ENCODE measurements at regions not wholly inside any gene's neighbourhood (a gene's known extent, or its start where the extent isn't known, plus 50 kb on each side); places are given as distances from the start of the nearest gene placed in this dataset.

DNA sequence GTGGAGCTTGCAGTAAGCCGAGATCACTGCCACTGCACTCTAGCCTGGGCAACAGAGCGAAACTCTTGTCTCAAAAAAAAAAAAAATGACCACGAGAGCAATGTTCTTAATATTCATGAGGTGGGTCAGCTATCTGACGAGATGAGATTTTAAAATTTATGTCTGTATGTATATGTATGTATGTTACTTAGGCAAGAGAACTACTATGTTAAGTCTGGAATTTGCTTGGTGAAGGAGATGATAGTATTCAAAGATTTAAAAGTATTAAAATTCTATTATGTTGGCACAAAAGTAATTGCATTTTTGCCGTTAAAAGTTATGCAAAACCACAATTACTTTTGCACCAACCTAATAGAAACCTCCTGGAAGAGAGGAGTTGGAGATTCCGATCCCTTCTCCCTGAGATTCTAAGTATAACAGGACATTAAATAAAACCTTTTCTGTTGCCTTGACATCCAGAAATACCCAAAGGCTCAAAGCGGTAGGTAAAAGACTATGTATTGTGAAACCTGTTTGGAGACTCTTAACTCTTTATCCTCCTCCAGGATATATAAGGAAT, 114.3 kb upstream of the TNS3 start:
- Histone ChIP-seq H2AFZ (ENCODE audit: low read depth, low read length) (no peak overlapping the region), H4K20me1 (ENCODE audit: insufficient read depth, low read length) (no peaks in the 10 kb centered on the region), H3K9ac (ENCODE audit: low read length) (no peak overlapping the region), H3K4me2 (ENCODE audit: low read length) (no peak overlapping the region), H3K27ac (ENCODE audit: low read length) (no peak overlapping the region), H3K79me2 (ENCODE audit: low read length) (no peaks in the 10 kb centered on the region), H3K9me3 (ENCODE audit: insufficient read depth, low read length) (no peaks in the 10 kb centered on the region), H3K36me3 (replicated peaks; ENCODE audit: low read depth, low read length) (no peaks in the 10 kb centered on the region), H3K4me3 (ENCODE audit: low read length) (no peak overlapping the region), H3K27me3 (ENCODE audit: low read depth, low read length) (peaks cover 7% of the 10 kb centered on the region; the same call in 1 of the 2 replicates), H3K4me1 (ENCODE audit: low read length) (no peaks in the 10 kb centered on the region)
- TF ChIP-seq EZH2phosphoT487 (IDR thresholded peaks at IDR 0.05; ENCODE audit: low read depth): no peak
- TF ChIP-seq, protein P1, sequence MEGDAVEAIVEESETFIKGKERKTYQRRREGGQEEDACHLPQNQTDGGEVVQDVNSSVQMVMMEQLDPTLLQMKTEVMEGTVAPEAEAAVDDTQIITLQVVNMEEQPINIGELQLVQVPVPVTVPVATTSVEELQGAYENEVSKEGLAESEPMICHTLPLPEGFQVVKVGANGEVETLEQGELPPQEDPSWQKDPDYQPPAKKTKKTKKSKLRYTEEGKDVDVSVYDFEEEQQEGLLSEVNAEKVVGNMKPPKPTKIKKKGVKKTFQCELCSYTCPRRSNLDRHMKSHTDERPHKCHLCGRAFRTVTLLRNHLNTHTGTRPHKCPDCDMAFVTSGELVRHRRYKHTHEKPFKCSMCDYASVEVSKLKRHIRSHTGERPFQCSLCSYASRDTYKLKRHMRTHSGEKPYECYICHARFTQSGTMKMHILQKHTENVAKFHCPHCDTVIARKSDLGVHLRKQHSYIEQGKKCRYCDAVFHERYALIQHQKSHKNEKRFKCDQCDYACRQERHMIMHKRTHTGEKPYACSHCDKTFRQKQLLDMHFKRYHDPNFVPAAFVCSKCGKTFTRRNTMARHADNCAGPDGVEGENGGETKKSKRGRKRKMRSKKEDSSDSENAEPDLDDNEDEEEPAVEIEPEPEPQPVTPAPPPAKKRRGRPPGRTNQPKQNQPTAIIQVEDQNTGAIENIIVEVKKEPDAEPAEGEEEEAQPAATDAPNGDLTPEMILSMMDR (IDR thresholded peaks at IDR 0.05; ENCODE audit: low read depth, low read length): no peak

DNA sequence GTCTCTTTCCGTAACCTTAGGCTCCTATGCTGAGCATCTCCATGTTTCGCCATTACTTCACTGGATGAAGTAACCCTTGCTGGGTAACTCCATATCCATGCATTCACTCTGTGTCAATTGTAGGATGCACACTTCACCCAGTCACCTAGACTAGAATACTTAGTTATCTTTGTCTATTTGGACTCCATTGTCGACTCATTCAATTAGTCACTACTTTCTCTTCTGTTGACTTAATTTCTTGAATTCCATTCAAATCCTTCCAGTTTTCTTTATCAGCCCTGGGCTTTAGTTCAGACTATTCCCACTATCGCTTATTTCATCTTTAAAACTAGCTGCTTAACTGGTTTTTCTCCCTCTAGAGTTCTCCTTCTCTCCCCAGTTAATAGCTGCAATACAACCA, 111.3 kb upstream of the TNS3 start:
- no peak for TF ChIP-seq EZH2phosphoT487 (IDR thresholded peaks at IDR 0.05; ENCODE audit: low read depth)
- TF ChIP-seq, protein P1 (IDR thresholded peaks at IDR 0.05; ENCODE audit: low read depth, low read length): no peak
- no peak overlapping the region for H3K4me2 ChIP-seq (ENCODE audit: low read length)
- no peaks in the 10 kb centered on the region for H3K36me3 ChIP-seq (replicated peaks; ENCODE audit: low read depth, low read length)
- no peak overlapping the region for H3K27ac ChIP-seq (ENCODE audit: low read length)
- no peak overlapping the region for H3K9ac ChIP-seq (ENCODE audit: low read length)
- H3K27me3 ChIP-seq (ENCODE audit: low read depth, low read length): peaks cover 3% of the 10 kb centered on the region; the same call in 1 of the 2 replicates
- no peaks in the 10 kb centered on the region for H4K20me1 ChIP-seq (ENCODE audit: insufficient read depth, low read length)
- H3K79me2 ChIP-seq (ENCODE audit: low read length): no peaks in the 10 kb centered on the region
- no peaks in the 10 kb centered on the region for H3K9me3 ChIP-seq (ENCODE audit: insufficient read depth, low read length)
- H2AFZ ChIP-seq (ENCODE audit: low read depth, low read length): no peak overlapping the region
- H3K4me1 ChIP-seq (ENCODE audit: low read length): no peaks in the 10 kb centered on the region
- H3K4me3 ChIP-seq (ENCODE audit: low read length): no peak overlapping the region

DNA sequence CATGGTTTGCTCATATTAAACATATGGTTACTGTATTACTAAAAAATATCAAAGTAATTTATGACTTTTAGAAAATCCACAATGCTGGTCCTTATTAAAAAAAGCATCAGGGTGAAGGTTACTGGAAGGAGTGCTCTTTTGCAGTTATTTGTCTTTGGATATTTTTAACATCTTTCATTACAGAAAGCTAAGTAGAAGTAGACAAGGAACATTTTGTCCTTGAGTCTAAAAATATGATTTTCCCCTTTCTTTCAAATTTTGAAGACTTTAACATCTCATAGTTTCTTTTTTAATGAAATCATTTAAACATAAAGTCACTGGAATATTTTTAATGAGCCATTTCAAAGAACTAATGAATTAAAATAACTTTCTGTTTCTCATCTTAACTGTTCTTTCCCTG, 110.1 kb upstream of the TNS3 start:
- Histone ChIP-seq H3K9ac (ENCODE audit: low read length) (no peak overlapping the region), H3K79me2 (ENCODE audit: low read length) (no peaks in the 10 kb centered on the region), H3K36me3 (replicated peaks; ENCODE audit: low read depth, low read length) (no peaks in the 10 kb centered on the region), H3K4me3 (ENCODE audit: low read length) (no peak overlapping the region), H2AFZ (ENCODE audit: low read depth, low read length) (no peak overlapping the region), H3K27ac (ENCODE audit: low read length) (no peak overlapping the region), H3K9me3 (ENCODE audit: insufficient read depth, low read length) (no peaks in the 10 kb centered on the region), H3K27me3 (ENCODE audit: low read depth, low read length) (no peaks in the 10 kb centered on the region), H4K20me1 (ENCODE audit: insufficient read depth, low read length) (no peaks in the 10 kb centered on the region), H3K4me1 (ENCODE audit: low read length) (no peaks in the 10 kb centered on the region), H3K4me2 (ENCODE audit: low read length) (no peak overlapping the region)
- no peak for TF ChIP-seq EZH2phosphoT487 (IDR thresholded peaks at IDR 0.05; ENCODE audit: low read depth)
- TF ChIP-seq, protein P1 (IDR thresholded peaks at IDR 0.05; ENCODE audit: low read depth, low read length): no peak

DNA sequence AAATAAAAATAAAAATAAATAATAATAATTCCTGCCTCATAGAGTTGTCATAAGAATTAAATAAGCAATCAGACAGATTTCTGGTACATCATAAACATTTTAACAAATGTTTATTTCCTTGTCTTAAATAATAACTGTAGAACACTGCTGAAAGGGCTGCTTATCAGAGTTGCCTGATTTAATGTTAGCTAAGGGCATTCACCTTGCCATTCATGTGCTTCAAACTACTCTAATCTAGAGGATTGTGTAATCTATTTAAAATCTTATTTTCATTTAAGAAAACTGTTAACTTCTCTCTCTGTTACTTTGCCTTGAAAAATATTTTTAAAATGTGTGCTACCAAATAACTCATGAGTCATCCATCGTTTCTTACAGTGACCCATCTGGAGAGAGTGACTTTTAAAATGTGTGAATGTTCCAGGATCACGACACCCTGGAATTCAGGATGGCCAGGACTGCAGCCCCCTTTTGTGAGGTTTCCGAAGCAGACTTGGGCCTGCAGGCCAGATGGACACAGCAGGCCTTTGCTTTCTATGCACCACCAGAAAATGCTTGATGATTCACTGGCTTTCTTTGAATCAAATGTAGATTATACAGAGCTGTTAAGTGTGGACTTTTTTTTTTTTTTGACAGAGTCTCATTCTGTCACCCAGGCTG, 109.1 kb upstream of the TNS3 start:
- Histone ChIP-seq H3K27me3 (ENCODE audit: low read depth, low read length) (no peaks in the 10 kb centered on the region), H3K27ac (ENCODE audit: low read length) (no peak overlapping the region), H4K20me1 (ENCODE audit: insufficient read depth, low read length) (no peaks in the 10 kb centered on the region), H3K79me2 (ENCODE audit: low read length) (no peaks in the 10 kb centered on the region), H3K4me3 (ENCODE audit: low read length) (no peak overlapping the region), H2AFZ (ENCODE audit: low read depth, low read length) (no peak overlapping the region), H3K36me3 (replicated peaks; ENCODE audit: low read depth, low read length) (no peaks in the 10 kb centered on the region), H3K4me1 (ENCODE audit: low read length) (no peaks in the 10 kb centered on the region), H3K9ac (ENCODE audit: low read length) (no peak overlapping the region), H3K9me3 (ENCODE audit: insufficient read depth, low read length) (no peaks in the 10 kb centered on the region), H3K4me2 (ENCODE audit: low read length) (no peak overlapping the region)
- TF ChIP-seq, protein P1 (IDR thresholded peaks at IDR 0.05; ENCODE audit: low read depth, low read length): no peak
- TF ChIP-seq EZH2phosphoT487 (IDR thresholded peaks at IDR 0.05; ENCODE audit: low read depth): no peak
